H1 (cell line): ENCODE measurements at regions not wholly inside any gene's neighbourhood (a gene's known extent, or its start where the extent isn't known, plus 50 kb on each side); places are given as distances from the start of the nearest gene placed in this dataset.

Experiments used
- CTCF ChIA-PET: fragments of 300-600 bp; sonication (Branson Sonifier 250); formaldehyde crosslinking; loops from one replicate; lab custom pipeline; 2021; ENCODE audit not compliant: partially characterized antibody; lab: Charles Lee
- POLR2A ChIA-PET: fragments of 300-600 bp; sonication (Branson Sonifier 250); formaldehyde crosslinking; loops from one replicate; lab custom pipeline; 2021; ENCODE audit warnings: inconsistent platforms; ENCODE audit not compliant: partially characterized antibody; lab: Charles Lee
- DNase-seq, 2 experiments: peaks; one replicate each; pipeline versions ENCODE4 v3.0.0 to v3.0.0-alpha.2; 2010 to 2022; ENCODE audit warnings: low spot score in 2 of 2, low read depth in 1 of 2, mixed read lengths in 1 of 2
- FAIRE-seq: peaks from 2 replicates; lab custom pipeline; 2011; peaks lifted over from hg19 to GRCh38; lab: Jason Lieb, UNC
- H2AFZ ChIP-seq: 2 replicates; pipeline ENCODE4 v1.8.1; 2012; ENCODE audit warnings: low read length, inconsistent platforms
- H2AK5ac ChIP-seq: 2 replicates; pipeline ENCODE4 v1.6.1; 2013; ENCODE audit warnings: low read depth, low read length
- H2BK120ac ChIP-seq: replicated peaks from 2 replicates; pipeline ENCODE3; 2013; ENCODE audit warnings: low read depth, low read length, inconsistent platforms
- H2BK12ac ChIP-seq: 2 replicates; pipeline ENCODE4 v1.6.1; 2013; ENCODE audit warnings: low read depth, low read length
- H2BK15ac ChIP-seq: 2 replicates; pipeline ENCODE4 v1.6.1; 2013; ENCODE audit warnings: low read length
- H2BK20ac ChIP-seq: 2 replicates; pipeline ENCODE4 v1.6.1; 2013; ENCODE audit warnings: low read length
- H2BK5ac ChIP-seq: 2 replicates; pipeline ENCODE4 v1.6.1; 2013; ENCODE audit warnings: low read depth, low read length
- H3K14ac ChIP-seq: 2 replicates; pipeline ENCODE4 v1.6.1; 2013; ENCODE audit warnings: inconsistent platforms; ENCODE audit not compliant: insufficient read length
- H3K18ac ChIP-seq: 2 replicates; pipeline ENCODE4 v1.6.1; 2013; ENCODE audit warnings: low read length; ENCODE audit errors: extremely low read depth
- H3K23ac ChIP-seq: 2 replicates; pipeline ENCODE4 v1.6.1; 2013; ENCODE audit warnings: inconsistent platforms; ENCODE audit not compliant: insufficient read length
- H3K23me2 ChIP-seq: 2 replicates; pipeline ENCODE4 v1.6.1; 2013; ENCODE audit warnings: low read depth, low read length
- H3K27ac ChIP-seq: 2 replicates; pipeline ENCODE4 v1.6.1; 2011; ENCODE audit warnings: low read depth, low read length, inconsistent platforms
- H3K27me3 ChIP-seq, 4 experiments: replicated peaks in 1 of 4; 1 replicate in 1 of 4; 2 replicates in 3 of 4; pipeline versions ENCODE4 v1.6.1 to v1.8.1; 2011 to 2013; ENCODE audit warnings: low read length in 3 of 4, mild to moderate bottlenecking in 3 of 4, inconsistent platforms in 2 of 4, mixed read lengths in 2 of 4, moderate library complexity in 1 of 4; ENCODE audit not compliant: control insufficient read depth in 3 of 4, insufficient read depth in 3 of 4; ENCODE audit errors: extremely low read depth in 1 of 4
- H3K36me3 ChIP-seq, 4 experiments: 2 replicates each; pipeline versions ENCODE4 v1.6.1 to v1.8.1; 2011 to 2013; ENCODE audit warnings: mild to moderate bottlenecking in 4 of 4, low read length in 3 of 4, moderate library complexity in 2 of 4, control low read depth in 1 of 4, inconsistent platforms in 1 of 4; ENCODE audit not compliant: insufficient read depth in 4 of 4, control insufficient read depth in 2 of 4
- H3K4ac ChIP-seq: replicated peaks from 2 replicates; pipeline ENCODE3; 2013; ENCODE audit warnings: low read length, low read depth, mixed read lengths, inconsistent platforms; ENCODE audit not compliant: insufficient read length
- H3K4me1 ChIP-seq, 4 experiments: replicated peaks in 1 of 4; 1 replicate in 1 of 4; 2 replicates in 3 of 4; pipeline versions ENCODE4 v1.6.1 to v1.8.1; 2011 to 2013; ENCODE audit warnings: low read length in 3 of 4, inconsistent platforms in 2 of 4, mixed read lengths in 1 of 4; ENCODE audit not compliant: insufficient read depth in 4 of 4, control insufficient read depth in 3 of 4
- H3K4me2 ChIP-seq, 2 experiments: 2 replicates each; pipeline versions ENCODE4 v1.6.1 to v1.8.1; 2011 to 2013; ENCODE audit warnings: low read depth in 2 of 2, low read length in 2 of 2, control low read depth in 1 of 2, inconsistent platforms in 1 of 2, mild to moderate bottlenecking in 1 of 2; ENCODE audit not compliant: insufficient read depth in 1 of 2
- H3K4me3 ChIP-seq, 4 experiments: fragments of 200-600, 300-600 bp in 1 of 4; sonication (generic), shearing (Covaris generic), sonication (Bioruptor Twin) in 1 of 4; 2 replicates each; pipeline versions ENCODE4 v1.5.1 to v1.8.1; 2011 to 2016; ENCODE audit warnings: low read length in 4 of 4, low read depth in 3 of 4, control low read depth in 2 of 4, inconsistent platforms in 2 of 4, mild to moderate bottlenecking in 2 of 4, mixed read lengths in 1 of 4, moderate library complexity in 1 of 4; ENCODE audit not compliant: insufficient read depth in 2 of 4; ENCODE audit errors: extremely low read depth in 1 of 4
- H3K56ac ChIP-seq: replicated peaks from 2 replicates; pipeline ENCODE3; 2013; ENCODE audit warnings: low read depth, mild to moderate bottlenecking, mixed read lengths, low read length, inconsistent platforms; ENCODE audit not compliant: insufficient read length
- H3K79me1 ChIP-seq: 2 replicates; pipeline ENCODE4 v1.6.1; 2013; ENCODE audit warnings: low read depth, low read length, control low read depth
- H3K79me2 ChIP-seq, 2 experiments: 2 replicates each; pipeline versions ENCODE4 v1.6.1 to v1.8.1; 2012 to 2013; ENCODE audit warnings: low read length in 2 of 2, mild to moderate bottlenecking in 2 of 2, inconsistent platforms in 1 of 2; ENCODE audit not compliant: insufficient read depth in 2 of 2, control insufficient read depth in 1 of 2
- H3K9ac ChIP-seq, 4 experiments: replicated peaks in 1 of 4; 1 replicate in 1 of 4; 2 replicates in 3 of 4; pipeline versions ENCODE4 v1.6.1 to v1.8.1; 2011 to 2013; ENCODE audit warnings: low read depth in 3 of 4, low read length in 3 of 4, control low read depth in 2 of 4, mild to moderate bottlenecking in 2 of 4, moderate library complexity in 2 of 4, inconsistent platforms in 1 of 4; ENCODE audit errors: extremely low read depth in 1 of 4
- H3K9me3 ChIP-seq, 2 experiments: 2 replicates each; pipeline versions ENCODE4 v1.6.1 to v1.8.1; 2012 to 2013; ENCODE audit warnings: mild to moderate bottlenecking in 2 of 2, moderate library complexity in 2 of 2, control low read depth in 1 of 2, inconsistent platforms in 1 of 2, low read depth in 1 of 2, low read length in 1 of 2, mixed read lengths in 1 of 2; ENCODE audit not compliant: insufficient read depth in 2 of 2
- H4K20me1 ChIP-seq, 2 experiments: replicated peaks in 1 of 2; 2 replicates each; pipeline versions ENCODE3 to v1.8.1; 2011 to 2013; ENCODE audit warnings: inconsistent platforms in 2 of 2, low read length in 2 of 2, mild to moderate bottlenecking in 1 of 2; ENCODE audit not compliant: insufficient read depth in 2 of 2, control insufficient read depth in 1 of 2
- H4K5ac ChIP-seq: 2 replicates; pipeline ENCODE4 v1.6.1; 2013; ENCODE audit warnings: low read length, low read depth, mixed read lengths, inconsistent platforms; ENCODE audit not compliant: insufficient read length
- H4K8ac ChIP-seq: 2 replicates; pipeline ENCODE4 v1.8.0; 2013; ENCODE audit warnings: mild to moderate bottlenecking, moderate library complexity, low read length, inconsistent platforms; ENCODE audit not compliant: insufficient read depth; ENCODE audit errors: extremely low read depth
- H4K91ac ChIP-seq: replicated peaks from 2 replicates; pipeline ENCODE3; 2013; ENCODE audit warnings: low read length, mixed read lengths, inconsistent platforms; ENCODE audit not compliant: insufficient read length
- TEAD4 ChIP-seq: IDR thresholded peaks from 2 replicates; pipeline ENCODE4 v1.6.1; 2012; ENCODE audit warnings: low read depth, low read length, inconsistent platforms, mixed read lengths
- WGBS, 2 experiments: shearing (Covaris generic) in 1 of 2; methylation state at CpG; one replicate each; pipeline versions ENCODE4 v1.1.6 to v1.1.7; 2013 to 2015; ENCODE audit warnings: low lambda C conversion rate in 2 of 2, mixed read lengths in 2 of 2, inconsistent platforms in 1 of 2, low coverage in 1 of 2, missing lambda C conversion rate in 1 of 2; ENCODE audit not compliant: insufficient replicate concordance in 2 of 2, insufficient coverage in 1 of 2, insufficient read length in 1 of 2; ENCODE audit errors: extremely low coverage in 1 of 2, missing lambda C conversion rate in 1 of 2; 5-methylcytosine and 5-hydroxymethylcytosine counted together

DNA sequence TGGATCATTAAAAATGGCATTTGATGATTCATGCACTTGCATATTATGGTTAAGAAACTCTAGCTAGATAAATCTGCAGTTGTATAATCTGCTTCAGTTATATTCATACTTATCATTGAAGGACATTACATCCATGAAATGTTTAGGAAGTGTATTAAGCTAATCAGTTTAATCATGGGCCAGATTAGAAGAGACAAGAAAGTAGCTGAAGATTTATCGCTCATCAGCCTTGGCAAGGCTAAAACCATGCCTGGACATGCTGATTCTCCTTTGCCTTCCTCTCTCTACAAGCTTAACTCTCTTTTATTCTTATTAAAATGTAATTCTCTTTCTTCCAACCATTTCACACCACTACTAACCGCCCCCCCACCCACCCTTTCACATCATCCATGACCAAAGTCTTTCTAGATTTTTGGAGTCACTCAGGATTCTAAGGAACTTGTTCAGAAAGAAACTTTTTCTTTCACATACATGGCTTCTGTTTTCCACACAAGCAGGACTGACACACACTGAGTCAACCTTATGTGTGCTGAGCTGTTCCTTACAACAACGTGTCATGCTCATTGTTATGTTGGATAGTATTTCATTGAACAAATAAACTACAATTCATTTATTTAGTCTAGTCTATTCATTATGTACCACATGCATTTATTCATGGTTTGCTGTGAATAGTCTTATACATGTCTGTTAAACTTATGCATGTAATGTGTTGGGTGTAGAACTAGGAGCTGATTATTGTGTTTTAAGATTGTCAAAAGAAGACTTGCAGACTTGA lies 227.3 kb upstream of the SP8 start:
- FAIRE-seq (no peak), DNase-seq (no peak)
- H3K4me1 ChIP-seq: peaks cover 0 to 8% (median 2%) of the 10 kb centered on the region in 4 experiments; a peak in 1 of 7 replicates
- no peak overlapping the region for H2BK12ac ChIP-seq
- H2BK120ac ChIP-seq: no peak overlapping the region
- POLR2A ChIA-PET: no interaction called here
- no peak overlapping the region for H3K4me3 ChIP-seq
- no peaks in the 10 kb centered on the region for H3K23me2 ChIP-seq
- no peak overlapping the region for H4K8ac ChIP-seq
- H3K4me2 ChIP-seq: no peak overlapping the region
- no peaks in the 10 kb centered on the region for H3K9me3 ChIP-seq
- no peak overlapping the region for H3K23ac ChIP-seq
- H3K79me1 ChIP-seq: no peaks in the 10 kb centered on the region
- no peak overlapping the region for H4K5ac ChIP-seq
- no peak for TF ChIP-seq TEAD4
- no peak overlapping the region for H2BK20ac ChIP-seq
- no peak overlapping the region for H2AFZ ChIP-seq
- no peak overlapping the region for H3K14ac ChIP-seq
- H2BK15ac ChIP-seq: no peak overlapping the region
- H3K79me2 ChIP-seq: no peaks in the 10 kb centered on the region
- no peaks in the 10 kb centered on the region for H3K27me3 ChIP-seq
- no peak overlapping the region for H2BK5ac ChIP-seq
- no peak overlapping the region for H3K27ac ChIP-seq
- no peak overlapping the region for H3K56ac ChIP-seq
- no peak overlapping the region for H3K18ac ChIP-seq
- WGBS, 2 experiments: 89 to 100% methylated on average over 1 to 2 of the region's 3 CpGs
- no peak overlapping the region for H4K91ac ChIP-seq
- CTCF ChIA-PET: interaction anchor here (1.0 to 1.2 kb wide), 3 partner anchors 10 to 36 kb away, joined by 3 to 4 read pairs (median 3); no protein-coding TSS in a partner anchor
- no peak overlapping the region for H3K9ac ChIP-seq
- no peaks in the 10 kb centered on the region for H3K36me3 ChIP-seq
- H3K4ac ChIP-seq: no peak overlapping the region
- no peaks in the 10 kb centered on the region for H4K20me1 ChIP-seq
- H2AK5ac ChIP-seq: no peak overlapping the region
